ENCODE measurements at regions not wholly inside any gene's neighbourhood (a gene's known extent, or its start where the extent isn't known, plus 50 kb on each side); places are given as distances from the start of the nearest gene placed in this dataset.

DNA sequence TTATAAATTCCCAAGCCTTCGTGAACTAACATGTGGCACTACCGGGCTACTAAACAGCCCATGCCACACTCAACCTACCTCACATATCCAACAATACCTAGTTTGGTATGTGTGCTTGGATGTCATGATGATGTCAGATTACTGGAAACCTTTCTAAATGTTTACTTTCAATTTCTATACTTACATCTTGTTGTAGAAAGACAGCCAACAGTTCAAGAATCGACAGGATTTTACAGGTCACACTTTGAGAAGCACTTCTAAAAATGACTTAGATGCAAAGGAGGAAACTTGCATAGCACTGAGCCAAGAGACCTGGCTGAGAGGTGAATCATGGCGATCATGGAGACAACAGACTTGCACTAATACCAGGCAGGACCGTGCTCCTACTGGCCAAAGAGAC is 209.9 kb downstream of the COL4A1 start:
- no peak for DNase-seq (ENCODE audit: low read depth)

DNA sequence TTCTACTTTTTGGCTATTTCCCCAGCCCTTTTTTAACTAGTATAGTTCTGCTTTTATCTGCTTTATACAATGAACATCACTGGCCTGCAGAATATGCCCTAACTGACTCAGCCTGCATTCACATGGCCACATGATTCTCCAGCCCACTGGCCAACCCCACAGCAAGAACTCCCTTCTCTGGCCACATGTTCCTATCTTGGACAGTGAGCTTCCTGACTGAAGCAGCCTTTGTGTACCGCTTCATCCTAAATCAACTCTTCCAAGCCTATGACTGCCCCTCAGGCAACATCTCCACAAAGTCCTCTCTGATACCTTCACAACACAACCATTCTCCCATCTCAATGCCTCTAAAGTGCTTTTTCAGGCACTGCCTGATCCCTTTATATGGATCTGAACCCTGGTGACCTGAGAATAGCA is 214.1 kb downstream of the COL4A1 start:
- peak; percentile 55 for DNase-seq (ENCODE audit: low read depth)

DNA sequence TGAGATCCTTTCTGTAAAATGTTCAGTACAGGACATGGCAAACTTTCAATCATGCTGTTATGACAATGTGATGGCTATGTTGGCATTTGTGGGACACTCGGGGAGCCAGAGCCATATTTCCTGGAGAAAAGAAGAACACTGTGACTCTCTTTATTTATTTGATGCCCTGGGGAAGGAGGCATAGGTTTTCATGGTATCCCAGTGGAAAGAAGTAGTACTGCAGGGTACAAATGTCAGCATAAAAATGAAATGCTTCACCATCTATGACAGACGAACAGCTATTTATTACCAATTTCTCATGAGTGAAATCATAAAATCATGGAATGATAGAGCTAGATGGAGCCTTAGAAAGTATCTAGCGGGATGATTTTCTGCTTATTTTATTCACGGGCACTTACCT is 217.1 kb downstream of the COL4A1 start:
- no peak for DNase-seq (ENCODE audit: low read depth)

DNA sequence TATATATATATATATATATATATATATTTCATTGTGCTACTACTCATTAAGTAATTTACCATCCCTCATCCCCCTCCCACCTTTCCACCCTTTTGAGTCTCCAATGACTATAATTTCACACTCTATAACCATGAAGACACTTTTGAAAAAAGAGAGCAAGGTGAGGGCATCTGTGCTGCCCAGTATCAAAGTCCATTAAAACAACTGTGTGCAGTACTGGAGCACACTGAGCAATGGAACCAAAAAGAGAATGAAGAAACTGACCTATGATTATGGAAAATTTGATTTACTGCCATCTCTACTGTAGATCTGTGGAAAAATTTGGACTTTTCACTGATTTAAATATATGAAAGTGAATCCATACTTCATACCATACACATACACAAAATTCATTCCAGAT is 217.9 kb downstream of the COL4A1 start:
- no peak for DNase-seq (ENCODE audit: low read depth)

DNA sequence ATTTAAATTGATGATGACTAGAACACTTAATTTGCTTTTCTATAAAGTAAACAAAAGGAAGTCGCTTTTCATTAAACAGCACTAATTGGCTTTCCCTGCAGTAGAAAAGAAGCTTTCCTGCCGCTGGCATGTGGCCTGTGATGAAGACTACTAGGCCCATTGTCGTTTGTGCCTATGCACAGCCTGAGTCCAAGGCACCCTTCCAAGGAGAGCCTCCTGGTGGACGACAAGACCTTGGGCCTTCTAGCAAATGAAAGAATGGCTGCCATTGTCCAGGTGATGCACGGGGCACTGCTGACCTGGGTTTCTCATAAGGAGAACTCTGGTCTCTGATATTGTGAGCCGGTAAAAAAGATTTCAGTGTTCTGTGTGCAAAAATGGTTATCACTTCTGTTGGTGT is 233.0 kb downstream of the COL4A1 start:
- DNase-seq (ENCODE audit: low read depth): no peak

DNA sequence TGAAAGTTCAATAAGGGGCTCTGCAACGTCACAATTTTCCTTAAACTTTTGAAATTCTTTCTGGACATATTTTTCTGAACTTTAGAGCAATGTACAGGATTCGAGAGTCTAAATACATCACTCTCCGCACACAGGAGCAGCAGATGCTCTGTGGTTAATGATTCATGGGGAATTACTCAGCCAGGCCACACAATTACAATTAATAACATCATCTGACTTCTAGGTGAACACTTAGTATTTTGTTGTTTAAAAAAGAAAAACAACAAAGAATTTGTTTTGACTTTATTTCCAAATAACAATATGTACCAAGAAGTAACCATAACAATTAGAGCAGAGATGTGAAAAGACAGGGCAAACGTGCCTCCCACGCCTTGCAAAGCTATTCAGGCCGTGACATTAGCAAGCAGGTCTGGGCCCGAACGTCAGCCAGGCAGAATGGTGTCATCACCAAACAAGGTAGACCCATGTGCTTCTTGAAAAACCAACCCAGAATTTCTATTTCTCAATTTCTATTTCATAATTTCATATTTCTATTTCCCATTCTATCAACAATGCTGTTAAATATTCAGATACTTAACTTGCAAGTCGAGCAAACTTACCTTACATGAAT is 236.3 kb downstream of the COL4A1 start:
- DNase-seq (ENCODE audit: low read depth): peak; percentile 95

DNA sequence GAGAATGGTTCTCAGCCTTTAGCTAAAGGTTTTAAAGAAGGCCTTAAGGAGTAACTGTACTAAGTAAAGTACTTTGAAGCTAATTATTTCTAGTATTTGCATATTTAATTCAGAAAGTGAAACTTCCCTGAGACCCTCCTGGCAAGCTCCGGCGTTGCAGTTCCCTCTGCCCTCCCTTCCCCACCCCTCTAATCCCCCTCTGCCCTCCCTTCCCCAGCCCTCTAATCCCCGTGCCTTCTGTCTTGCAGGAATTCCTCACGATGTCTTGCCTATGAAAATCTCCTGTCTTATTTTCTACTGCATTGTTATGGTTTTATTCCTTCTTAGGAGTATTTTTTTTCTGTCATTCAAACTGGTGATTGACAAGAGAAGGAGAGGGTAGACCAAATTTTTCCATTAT is 236.9 kb downstream of the COL4A1 start:
- DNase-seq (ENCODE audit: low read depth): peak; percentile 61

DNA sequence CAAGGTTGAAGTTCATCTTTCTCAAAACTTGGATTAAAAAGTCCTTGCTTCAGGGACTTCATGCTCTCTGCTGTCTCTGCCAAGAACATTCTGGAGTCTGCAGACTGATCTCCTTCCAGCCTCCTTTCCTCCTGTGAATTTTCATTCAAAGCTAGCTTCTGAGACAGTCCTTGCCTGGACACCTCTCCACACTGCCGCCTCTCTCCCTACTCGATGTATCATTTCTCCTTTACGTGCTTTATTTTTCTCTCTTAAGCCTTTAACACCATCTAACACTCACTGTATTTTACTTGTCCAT is 238.8 kb downstream of the COL4A1 start:
- DNase-seq (ENCODE audit: low read depth): no peak

DNA sequence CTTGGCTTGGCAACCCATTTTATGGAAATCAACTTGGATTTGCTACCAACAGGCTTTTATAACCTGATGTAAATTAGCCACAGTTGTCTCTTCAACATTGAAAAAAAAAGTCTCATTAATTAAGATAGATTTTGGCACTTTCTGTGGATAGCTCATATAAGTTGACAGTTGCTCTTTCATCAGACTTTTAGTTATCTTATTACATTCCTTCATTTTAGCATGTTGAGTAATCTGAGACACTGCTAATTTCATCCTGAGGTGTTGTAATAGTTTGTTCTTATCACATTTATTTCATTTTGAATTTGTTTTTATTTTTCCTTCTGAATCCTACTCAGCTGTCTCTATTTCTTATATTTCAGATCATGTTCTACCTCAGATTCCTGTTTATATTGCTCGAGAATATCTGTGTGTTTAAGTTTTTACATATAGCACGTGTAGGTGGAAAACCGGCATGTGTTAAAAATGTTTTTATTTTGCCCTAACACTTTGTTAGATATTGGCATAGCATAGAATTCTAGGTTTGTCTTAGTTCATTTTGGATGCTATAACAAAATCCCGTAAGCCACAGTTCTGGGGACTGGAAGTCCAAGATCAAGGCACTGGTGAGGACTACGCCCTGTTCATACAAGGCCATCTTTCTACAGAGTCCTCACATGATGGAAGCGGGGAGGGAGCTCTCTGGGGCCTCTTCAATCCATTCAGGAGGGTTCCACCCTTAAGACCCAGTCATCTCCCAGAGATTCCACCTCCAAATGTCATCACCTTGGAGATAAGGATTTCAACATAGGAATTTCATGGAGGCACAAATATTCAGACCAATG is 239.4 kb downstream of the COL4A1 start:
- DNase-seq (ENCODE audit: low read depth): peak; percentile 96

DNA sequence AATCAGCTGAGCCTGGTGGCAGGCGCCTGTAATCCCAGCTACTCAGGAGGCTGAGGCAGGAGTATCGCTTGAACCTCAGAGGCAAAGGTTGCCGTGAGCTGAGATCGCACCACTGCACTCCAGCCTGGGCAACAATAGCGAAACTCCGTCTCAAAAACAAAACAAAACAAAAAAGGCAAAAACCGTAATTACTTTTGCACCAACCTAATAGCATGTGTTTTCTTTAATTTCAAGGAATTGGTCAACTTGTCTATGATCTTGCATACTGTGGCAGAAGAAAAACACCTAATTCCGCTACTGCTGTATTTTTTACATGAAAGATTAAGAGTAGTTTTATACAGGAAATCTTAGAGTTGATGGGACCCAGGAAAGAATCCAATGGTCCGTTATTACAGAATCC is 241.2 kb downstream of the COL4A1 start:
- no peak for DNase-seq (ENCODE audit: low read depth)

DNA sequence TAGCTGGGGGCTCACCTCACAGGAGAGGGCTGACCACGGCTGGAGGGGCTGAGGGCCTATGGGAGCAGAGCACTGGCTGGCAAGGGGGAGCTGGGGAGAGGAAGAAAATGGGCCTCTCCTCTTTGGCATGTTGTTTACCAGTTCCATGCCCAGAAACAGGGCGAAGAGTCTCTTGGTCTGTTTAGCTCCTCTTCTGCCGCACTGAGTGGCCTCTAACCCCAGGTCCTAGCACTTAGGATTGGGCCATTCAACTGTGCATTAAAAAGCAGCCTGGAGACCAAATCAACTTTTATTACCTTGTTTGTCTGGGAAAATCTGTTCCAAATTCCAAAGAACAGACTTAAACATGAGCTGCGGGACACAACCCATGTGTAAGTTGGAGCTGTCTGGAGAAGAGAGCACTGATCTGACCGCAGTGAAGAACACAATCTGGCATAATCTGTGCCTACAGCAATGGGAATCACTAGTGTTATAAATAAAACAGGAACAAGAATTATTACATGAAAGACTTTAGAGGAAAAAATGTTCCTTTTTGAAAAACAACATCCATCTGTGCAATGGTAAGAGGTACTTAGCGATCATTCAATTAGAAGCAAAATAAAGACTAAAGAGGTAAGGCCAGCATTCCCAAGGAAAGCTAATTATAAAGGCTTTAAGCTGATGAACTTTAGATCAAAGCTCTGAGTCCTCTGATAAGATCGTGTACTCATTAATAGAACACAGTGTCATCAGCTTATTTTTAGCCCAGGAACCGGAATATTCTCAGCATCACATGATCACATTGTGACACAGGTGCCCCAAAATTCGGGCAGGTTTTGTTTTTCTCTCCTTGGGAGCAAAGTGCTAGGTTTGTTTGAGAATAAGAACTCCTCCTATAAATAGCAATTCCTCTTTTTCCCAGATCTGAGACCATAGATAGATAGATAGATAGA is 243.2 kb downstream of the COL4A1 start:
- DNase-seq (ENCODE audit: low read depth): no peak

DNA sequence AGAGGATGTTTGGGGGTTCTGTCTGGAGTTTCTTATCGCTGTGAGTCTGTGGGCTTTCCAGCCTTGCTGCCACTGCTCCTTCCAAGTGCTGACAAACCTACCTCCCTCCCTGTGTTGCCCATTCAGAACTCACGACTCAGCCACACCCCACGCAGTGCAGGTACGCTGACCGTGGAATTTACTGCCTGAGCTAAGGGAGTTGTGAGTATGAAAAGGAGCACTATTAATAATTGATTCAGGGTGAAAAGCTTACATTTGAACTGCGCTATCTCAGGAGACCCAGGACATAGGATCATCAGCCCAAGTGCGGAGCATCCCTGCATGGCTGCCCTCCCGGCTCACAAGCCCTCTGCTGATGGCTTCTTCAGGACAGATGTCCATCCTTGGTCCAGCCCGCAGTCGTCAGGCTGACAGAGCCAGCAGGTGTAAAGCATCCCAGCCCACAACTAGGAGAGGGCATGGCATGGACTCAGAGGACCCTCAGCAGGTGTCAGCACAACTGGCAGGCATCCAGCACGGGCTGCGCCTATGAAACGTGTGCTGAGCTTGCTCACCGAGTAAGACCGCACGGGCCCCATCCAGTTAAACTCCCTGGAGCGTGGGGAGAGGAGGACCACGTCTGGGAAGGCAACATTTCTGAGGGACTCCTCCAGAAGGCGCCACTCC is 244.0 kb downstream of the COL4A1 start:
- DNase-seq (ENCODE audit: low read depth): no peak

DNA sequence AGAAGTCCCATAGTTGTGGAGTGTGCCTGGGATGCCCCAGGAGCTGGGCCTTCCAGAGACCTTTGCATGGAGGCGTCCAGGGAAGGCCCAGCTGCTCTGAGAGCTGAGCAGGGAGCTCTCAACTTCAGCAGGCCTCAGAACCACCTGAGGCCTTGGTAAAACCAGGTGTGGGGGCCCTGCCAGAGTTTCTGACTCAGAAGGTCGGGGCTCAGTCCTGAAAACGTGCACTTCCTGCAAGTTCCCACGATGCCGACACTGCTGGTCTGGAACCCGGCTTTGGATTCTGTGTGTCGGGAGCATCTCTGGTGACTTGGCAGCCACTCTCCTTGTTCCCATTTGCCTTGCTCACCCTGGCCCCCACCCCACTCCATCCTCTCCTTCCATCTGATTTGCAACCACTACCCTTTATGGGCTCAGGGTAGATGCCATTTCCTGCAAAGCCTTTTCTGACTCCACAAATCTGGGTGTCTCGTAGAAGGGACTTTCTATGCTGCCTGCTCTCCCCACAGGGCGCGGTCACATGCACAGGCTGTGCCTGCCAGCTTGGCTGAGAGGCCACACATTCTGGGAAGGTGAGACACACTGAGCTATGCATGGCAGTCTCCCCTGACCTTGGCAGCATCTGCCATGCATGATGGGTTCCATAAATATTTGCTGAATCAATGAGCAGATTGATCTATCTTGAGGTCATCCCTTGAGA is 244.7 kb downstream of the COL4A1 start:
- no peak for DNase-seq (ENCODE audit: low read depth)

DNA sequence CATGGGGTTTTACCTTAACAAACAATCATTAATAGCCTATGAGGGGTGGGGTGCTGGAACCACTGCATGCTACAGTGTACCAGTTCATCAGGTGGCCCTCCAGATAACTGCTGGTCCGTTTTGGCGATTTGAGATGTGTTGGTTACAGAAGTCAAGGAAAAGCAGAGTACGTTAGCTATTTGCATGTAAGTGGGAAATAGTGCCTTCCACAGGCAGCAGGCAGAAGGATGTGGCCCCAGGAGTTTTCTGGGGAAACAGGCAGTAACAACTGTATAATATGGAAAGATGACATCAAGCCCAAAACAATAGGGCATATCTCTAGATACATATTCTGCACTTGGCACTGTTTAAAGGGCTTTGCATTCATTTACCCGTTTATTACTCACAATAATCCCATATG is 245.7 kb downstream of the COL4A1 start:
- no peak for DNase-seq (ENCODE audit: low read depth)

DNA sequence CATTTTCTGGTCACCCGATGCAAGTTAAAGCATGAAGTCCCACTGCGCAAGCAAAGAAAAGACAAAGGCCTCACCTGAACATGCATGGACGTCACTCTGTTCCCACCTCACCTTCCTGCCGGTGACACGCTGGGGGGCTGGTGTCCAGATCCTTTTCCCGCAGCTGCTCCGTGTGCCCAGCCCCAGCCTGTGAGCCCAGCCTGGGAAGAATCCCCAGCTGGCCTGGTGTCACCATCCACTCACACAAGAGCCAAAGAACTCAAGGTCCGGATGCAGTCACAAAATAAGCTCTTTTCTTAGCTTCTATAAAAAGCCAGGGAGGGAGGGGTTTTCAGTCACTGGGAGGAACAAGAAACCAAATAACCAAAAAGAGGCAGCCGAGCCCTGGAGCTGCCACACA is 249.9 kb downstream of the COL4A1 start:
- DNase-seq (ENCODE audit: low read depth): no peak

DNA sequence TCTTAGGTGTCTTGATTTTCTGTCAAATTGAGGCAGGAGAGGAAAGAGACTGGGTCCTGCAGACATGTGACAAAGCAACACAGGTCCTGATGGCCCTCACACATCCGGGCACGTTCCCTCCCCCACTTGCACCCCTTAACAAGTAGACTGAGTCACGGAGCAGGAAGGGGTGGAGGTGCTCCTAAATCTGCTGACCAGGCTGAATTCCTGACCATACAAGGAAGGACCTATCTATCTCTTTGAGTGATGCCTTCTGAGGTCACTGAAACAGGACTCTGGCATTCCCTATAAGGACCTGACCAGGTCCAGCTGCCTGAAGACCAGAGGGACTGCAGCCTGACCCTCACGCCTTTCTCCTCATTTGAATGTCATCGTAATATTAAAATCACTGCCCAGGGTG is 250.3 kb downstream of the COL4A1 start:
- no peak for DNase-seq (ENCODE audit: low read depth)

DNA sequence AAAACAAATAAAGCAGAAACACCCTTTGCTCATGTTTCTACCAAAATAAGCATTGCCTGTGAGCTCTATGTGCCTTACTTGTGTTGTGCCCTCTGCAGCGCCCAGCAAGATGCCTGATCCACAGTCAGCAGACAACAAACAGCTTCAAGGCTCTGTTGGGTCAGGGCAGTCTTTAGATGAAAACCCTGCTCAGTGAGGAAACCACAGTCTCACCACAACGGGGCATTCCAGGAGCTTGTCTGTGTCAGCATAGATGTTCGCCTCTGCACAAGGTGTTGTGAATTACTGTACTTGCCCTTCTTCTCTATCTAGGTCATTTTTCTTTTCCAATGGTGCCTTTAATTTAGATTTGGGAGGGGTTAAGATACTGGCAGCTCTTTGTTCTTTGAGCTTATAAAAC is 251.9 kb downstream of the COL4A1 start:
- DNase-seq (ENCODE audit: low read depth): peak; percentile 96

DNA sequence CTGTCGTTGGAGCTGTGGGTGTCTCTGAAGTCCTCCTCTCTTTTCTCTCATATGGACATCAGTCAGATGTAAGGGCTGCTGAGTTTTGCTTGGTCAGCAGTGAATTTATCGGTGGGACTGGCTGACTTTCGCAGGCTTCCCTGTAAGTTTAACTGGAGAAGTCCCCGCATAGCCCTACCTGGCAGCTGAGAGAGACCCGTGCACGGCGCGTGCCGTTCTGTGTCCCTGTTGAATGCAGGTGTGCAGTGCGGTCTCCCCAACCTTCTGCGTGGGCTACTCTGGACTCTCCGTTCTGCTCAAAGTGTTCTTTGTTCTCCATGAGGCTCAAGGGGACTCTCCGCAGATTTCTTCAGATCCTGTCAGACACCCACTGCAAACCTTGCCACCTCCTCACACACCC is 252.9 kb downstream of the COL4A1 start:
- DNase-seq (ENCODE audit: low read depth): no peak

DNA sequence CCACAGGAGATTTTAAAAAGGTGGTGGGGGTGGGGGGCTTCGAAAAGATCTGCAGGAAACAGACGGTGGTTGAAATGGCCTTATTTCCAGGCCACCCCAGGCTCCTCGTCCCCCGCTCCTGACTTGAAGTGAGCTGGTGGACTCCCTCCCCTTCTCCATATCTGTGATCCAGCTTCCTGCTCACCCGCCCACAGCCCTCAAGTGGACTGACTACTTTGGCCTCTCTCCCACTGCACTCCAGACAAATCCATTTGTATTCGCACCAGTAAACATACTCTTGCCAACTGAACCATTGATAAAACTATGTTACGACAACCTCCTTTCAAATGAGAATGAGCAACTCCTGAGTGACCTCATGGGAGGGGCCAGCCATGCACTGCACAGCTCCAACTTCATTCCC is 259.5 kb downstream of the COL4A1 start:
- peak; percentile 99 for DNase-seq (ENCODE audit: low read depth)

DNA sequence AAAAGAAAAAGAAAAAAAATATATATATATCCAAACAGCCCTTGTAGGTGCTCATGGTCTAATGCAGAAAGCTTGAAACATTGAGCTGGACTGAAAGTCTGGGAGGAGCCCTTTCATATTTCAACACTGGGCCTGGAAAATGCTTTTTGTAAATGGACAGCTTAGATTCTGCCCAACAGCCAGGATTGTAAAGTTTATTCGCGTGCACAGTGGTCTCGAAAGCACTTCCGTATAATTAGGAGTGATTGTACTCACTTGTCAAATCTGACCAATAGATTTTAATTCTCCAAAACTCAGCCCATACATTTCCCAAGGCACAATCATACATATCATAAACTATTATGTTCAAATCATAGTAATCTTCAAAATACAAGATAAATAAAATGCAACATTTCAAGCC is 260.1 kb downstream of the COL4A1 start:
- DNase-seq (ENCODE audit: low read depth): no peak

DNA sequence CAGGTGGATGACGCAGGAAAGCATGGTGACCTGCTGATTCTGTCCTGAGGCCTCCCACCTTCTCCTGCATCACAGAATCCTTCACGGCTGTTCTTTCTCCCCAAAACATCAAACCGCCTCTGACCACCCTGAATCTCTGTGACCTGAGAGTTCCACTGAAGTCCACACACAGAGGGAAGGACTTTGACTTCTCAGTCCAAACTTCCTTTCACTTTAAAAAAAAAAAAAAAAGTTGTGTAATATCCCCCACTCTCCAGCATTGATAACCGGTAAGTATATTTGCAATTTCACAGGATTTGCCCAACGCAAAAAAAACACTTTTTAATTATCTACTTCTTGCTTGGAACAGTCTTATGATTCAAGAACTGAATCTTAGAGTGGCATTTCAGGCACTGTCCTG is 259.5 kb upstream of the IRS2 start:
- no peak for DNase-seq (ENCODE audit: low read depth)

DNA sequence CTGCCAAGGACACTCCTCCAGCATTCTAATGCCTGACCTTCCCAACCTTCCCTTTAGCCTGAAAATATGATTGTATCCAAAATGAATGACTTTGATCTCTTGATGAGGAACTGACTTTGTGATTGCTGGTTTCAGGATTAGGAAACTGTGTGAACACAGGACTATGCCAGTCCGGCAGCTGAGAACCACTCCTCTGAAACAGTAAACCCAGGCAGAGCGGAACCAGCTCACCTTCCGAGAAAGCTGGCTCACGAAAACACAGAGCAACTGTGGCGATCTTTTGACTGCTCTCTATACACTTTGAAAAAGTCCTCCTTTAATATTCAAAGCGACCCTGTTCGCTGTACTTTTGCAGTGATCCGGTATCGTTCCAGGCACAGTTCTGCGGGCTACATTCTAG is 258.8 kb upstream of the IRS2 start:
- DNase-seq (ENCODE audit: low read depth): no peak

Data from amniotic epithelial cell (primary cell).